Fibroblast of pulmonary artery (primary cell): ENCODE measurements at regions not wholly inside any gene's neighbourhood (a gene's known extent, or its start where the extent isn't known, plus 50 kb on each side); places are given as distances from the start of the nearest gene placed in this dataset.

ENCODE experiments used
- DNase-seq: peaks from one replicate; pipeline ENCODE4 v3.0.0-alpha.2; 2010; ENCODE audit warnings: low read depth
- H3K4me3 ChIP-seq: replicated peaks from 2 replicates; pipeline ENCODE4 v1.5.1; 2011; ENCODE audit warnings: low read depth, mild to moderate bottlenecking, control low read depth, low read length, moderate library complexity
- CTCF ChIP-seq: IDR thresholded peaks from 2 replicates; pipeline ENCODE4 v1.5.1; 2011; ENCODE audit warnings: mild to moderate bottlenecking, control low read depth, low read length, inconsistent platforms; ENCODE audit errors: missing control alignments

GRCh38 chr13:81223778-81224177, 882.9 kb upstream of the SPRY2 start:
- no peak overlapping the region for H3K4me3 ChIP-seq
- DNase-seq, result no peak
- TF ChIP-seq CTCF, result no peak

- no peak overlapping the region for H3K4me3 ChIP-seq
- no peak for DNase-seq
- TF ChIP-seq CTCF, result no peak
Measured at GRCh38 chr13:81211713-81212112, 870.8 kb upstream of the SPRY2 start.

- TF ChIP-seq CTCF, result no peak
- H3K4me3 ChIP-seq, result no peak overlapping the region
- DNase-seq, result no peak
Measured at GRCh38 chr13:81207636-81208035, 866.7 kb upstream of the SPRY2 start.

- no peak for DNase-seq
- H3K4me3 ChIP-seq, result no peak overlapping the region
- no peak for TF ChIP-seq CTCF
Measured at GRCh38 chr13:81207231-81207630, 866.3 kb upstream of the SPRY2 start.

GRCh38 chr13:81203783-81204182, 862.9 kb upstream of the SPRY2 start:
- no peak for DNase-seq
- no peak overlapping the region for H3K4me3 ChIP-seq
- no peak for TF ChIP-seq CTCF

GRCh38 chr13:81199956-81200355, 859.0 kb upstream of the SPRY2 start:
- no peak for DNase-seq
- TF ChIP-seq CTCF, result no peak

GRCh38 chr13:81197966-81198365, 857.0 kb upstream of the SPRY2 start:
- H3K4me3 ChIP-seq, result no peak overlapping the region
- no peak for TF ChIP-seq CTCF
- no peak for DNase-seq

More at GRCh38 chr13:81199956-81200355, 859.0 kb upstream of the SPRY2 start:
- no peak overlapping the region for H3K4me3 ChIP-seq
